IMR-90 (cell line): ENCODE measurements at regions not wholly inside any gene's neighbourhood (a gene's known extent, or its start where the extent isn't known, plus 50 kb on each side); places are given as distances from the start of the nearest gene placed in this dataset.

Experiments used
- ATAC-seq: fragments of 200-7000 bp; cut with Tn5 transposase; 2 replicates; pipeline ENCODE4 v1.9.1; 2020; ENCODE audit warnings: low read depth, mild to moderate bottlenecking, moderate library complexity
- BruUV-seq: library from RNA; stranded (reverse); fragments of 400-500 nt; replicated peaks from 2 replicates; lab custom pipeline; 2021; lab: Mats Ljungman, UMichigan
- CTCF ChIA-PET: fragments of 300-600 bp; formaldehyde crosslinking; extraction: SDS; loops from one replicate; lab custom pipeline; 2021; ENCODE audit warnings: antibody characterized with exemption; lab: Yijun Ruan, JAX
- POLR2A ChIA-PET: fragments of 300-600 bp; sonication (Branson Sonifier 250); formaldehyde crosslinking; loops from one replicate; lab custom pipeline; 2022; ENCODE audit warnings: antibody characterized with exemption; ENCODE audit not compliant: unreplicated experiment; lab: Charles Lee
- DNase-seq: peaks from one replicate; pipeline ENCODE4 v3.0.0; 2013
- H2AFZ ChIP-seq: replicated peaks from 2 replicates; pipeline ENCODE3; 2013; ENCODE audit warnings: low read length, mild to moderate bottlenecking; ENCODE audit not compliant: poor library complexity
- H2AK5ac ChIP-seq: 2 replicates; pipeline ENCODE4 v1.6.1; 2013; ENCODE audit warnings: low read depth, low read length, inconsistent platforms
- H2AK9ac ChIP-seq: replicated peaks from 2 replicates; pipeline ENCODE3; 2013; ENCODE audit warnings: mild to moderate bottlenecking, low read depth, low read length, moderate library complexity; ENCODE audit not compliant: poor library complexity
- H2BK120ac ChIP-seq: 2 replicates; pipeline ENCODE4 v1.6.1; 2013; ENCODE audit warnings: low read depth, low read length, inconsistent platforms
- H2BK15ac ChIP-seq: 3 replicates; pipeline ENCODE4 v1.6.1; 2013; ENCODE audit warnings: low read depth, low read length, inconsistent platforms
- H2BK20ac ChIP-seq: 2 replicates; pipeline ENCODE4 v1.6.1; 2013; ENCODE audit warnings: low read depth, mild to moderate bottlenecking, inconsistent platforms, low read length, moderate library complexity
- H2BK5ac ChIP-seq: 2 replicates; pipeline ENCODE4 v1.6.1; 2013; ENCODE audit warnings: mild to moderate bottlenecking, low read depth, low read length, inconsistent platforms; ENCODE audit not compliant: poor library complexity, severe bottlenecking
- H3K14ac ChIP-seq: replicated peaks from 2 replicates; pipeline ENCODE4 v1.6.1; 2013; ENCODE audit warnings: low read depth, low read length, inconsistent platforms
- H3K18ac ChIP-seq: 2 replicates; pipeline ENCODE4 v1.6.1; 2013; ENCODE audit warnings: low read depth, low read length, control low read depth
- H3K23ac ChIP-seq: 2 replicates; pipeline ENCODE4 v1.6.1; 2013; ENCODE audit warnings: low read depth, low read length, inconsistent platforms
- H3K27ac ChIP-seq: 2 replicates; pipeline ENCODE4 v1.5.1; 2013; ENCODE audit warnings: mild to moderate bottlenecking, control low read depth, low read length; ENCODE audit not compliant: insufficient read depth
- H3K27me3 ChIP-seq: 2 replicates; pipeline ENCODE4 v1.6.1; 2013; ENCODE audit warnings: low read length; ENCODE audit not compliant: control insufficient read depth, insufficient read depth
- H3K36me3 ChIP-seq: 2 replicates; pipeline ENCODE4 v1.6.1; 2013; ENCODE audit warnings: low read length, mixed read lengths; ENCODE audit not compliant: control insufficient read depth, insufficient read depth
- H3K4ac ChIP-seq: 2 replicates; pipeline ENCODE4 v1.6.1; 2013; ENCODE audit warnings: low read depth, low read length, inconsistent platforms
- H3K4me1 ChIP-seq: 2 replicates; pipeline ENCODE4 v1.6.1; 2013; ENCODE audit warnings: low read length, mixed read lengths; ENCODE audit not compliant: control insufficient read depth, insufficient read depth
- H3K4me2 ChIP-seq: 2 replicates; pipeline ENCODE4 v1.6.1; 2013; ENCODE audit warnings: low read depth, mild to moderate bottlenecking, control low read depth, low read length, moderate library complexity
- H3K4me3 ChIP-seq: 2 replicates; pipeline ENCODE4 v1.5.1; 2013; ENCODE audit warnings: low read depth, mild to moderate bottlenecking, control low read depth, low read length, moderate library complexity; ENCODE audit not compliant: insufficient read depth
- H3K56ac ChIP-seq: 2 replicates; pipeline ENCODE4 v1.6.1; 2013; ENCODE audit warnings: low read length, inconsistent platforms; ENCODE audit not compliant: insufficient read depth; ENCODE audit errors: extremely low read depth
- H3K79me1 ChIP-seq, 2 experiments: 2 replicates each; pipeline ENCODE4 v1.6.1; 2013; ENCODE audit warnings: low read length in 2 of 2, inconsistent platforms in 1 of 2, low read depth in 1 of 2
- H3K9ac ChIP-seq: 2 replicates; pipeline ENCODE4 v1.6.1; 2013; ENCODE audit warnings: low read depth, low read length, control low read depth
- H3K9me1 ChIP-seq: 2 replicates; pipeline ENCODE4 v1.6.1; 2013; ENCODE audit warnings: low read length, inconsistent platforms; ENCODE audit not compliant: insufficient read depth
- H3K9me3 ChIP-seq: 2 replicates; pipeline ENCODE4 v1.6.1; 2013; ENCODE audit warnings: low read length; ENCODE audit not compliant: control insufficient read depth, insufficient read depth
- H4K20me1 ChIP-seq: 2 replicates; pipeline ENCODE4 v1.6.1; 2013; ENCODE audit warnings: low read length, inconsistent platforms; ENCODE audit not compliant: insufficient read depth
- H4K5ac ChIP-seq: 2 replicates; pipeline ENCODE4 v1.6.1; 2013; ENCODE audit warnings: mild to moderate bottlenecking, low read depth, low read length, control low read depth
- H4K8ac ChIP-seq, 2 experiments: 2 replicates each; pipeline ENCODE4 v1.6.1; 2013; ENCODE audit warnings: low read depth in 2 of 2, low read length in 2 of 2, control low read depth in 1 of 2, inconsistent platforms in 1 of 2
- H4K91ac ChIP-seq: 2 replicates; pipeline ENCODE4 v1.6.1; 2013; ENCODE audit warnings: low read depth, low read length, inconsistent platforms; ENCODE audit not compliant: insufficient read depth
- CHD1 ChIP-seq: IDR thresholded peaks from 2 replicates; pipeline ENCODE4 v1.6.1; 2012; ENCODE audit warnings: low read depth, low read length, improper control_type of control experiment
- CTCF ChIP-seq: conservative IDR thresholded peaks from 2 replicates; pipeline ENCODE4 v1.5.1; 2012; ENCODE audit warnings: mild to moderate bottlenecking, low read depth, low read length, improper control_type of control experiment
- ELK1 ChIP-seq: fragments of 150-350 bp; IDR thresholded peaks from 2 replicates; pipeline ENCODE4 v1.6.1; 2016; ENCODE audit warnings: low read depth, mild to moderate bottlenecking, low read length, moderate library complexity, borderline replicate concordance
- MAZ ChIP-seq: IDR thresholded peaks from 2 replicates; pipeline ENCODE4 v1.6.1; 2012; ENCODE audit warnings: low read depth, mild to moderate bottlenecking, low read length, improper control_type of control experiment, moderate library complexity, borderline replicate concordance
- POLR2A ChIP-seq: IDR thresholded peaks from 2 replicates; pipeline ENCODE4 v1.6.1; 2012; ENCODE audit warnings: mild to moderate bottlenecking, low read depth, low read length
- RAD21 ChIP-seq: IDR thresholded peaks from 2 replicates; pipeline ENCODE4 v1.6.1; 2012; ENCODE audit warnings: low read length, improper control_type of control experiment
- RCOR1 ChIP-seq: IDR thresholded peaks from 2 replicates; pipeline ENCODE4 v1.6.1; 2012; ENCODE audit warnings: mild to moderate bottlenecking, low read length, improper control_type of control experiment; ENCODE audit not compliant: insufficient replicate concordance
- WGBS, 2 experiments: methylation state at CpG; one replicate each; pipeline versions ENCODE4 v1.1.5 to v1.1.7; 2013; ENCODE audit warnings: missing lambda C conversion rate in 2 of 2; ENCODE audit not compliant: insufficient read length in 1 of 2; ENCODE audit errors: extremely low coverage in 2 of 2; 5-methylcytosine and 5-hydroxymethylcytosine counted together
- dilution Hi-C: fragments of 300-500 bp; cut with HindIII; formaldehyde crosslinking; loops from one replicate; pipeline ENCODE4 v1.14.3; 2018; ENCODE audit warnings: low sequenced_read_pairs; ENCODE audit not compliant: unreplicated experiment
- in situ Hi-C: fragments of 300-500 bp; cut with MboI; formaldehyde crosslinking; loops from 3 replicates; pipeline ENCODE4 v1.14.3; 2019; ENCODE audit warnings: low sequenced_read_pairs, inconsistent platforms, mixed read lengths
- intact Hi-C: fragments of 100-400 bp; cut with micrococcal nuclease; formaldehyde crosslinking; loops from 2 replicates; pipeline ENCODE4 v1.10.0; 2022
- TF ChIP-seq, protein P1 (sequence below): fragments of 150-350 bp; IDR thresholded peaks from 2 replicates; pipeline ENCODE4 v1.6.1; 2017; ENCODE audit warnings: mild to moderate bottlenecking, antibody characterized with exemption, low read length, low read depth

GRCh38 chr10:30683496-30683895 is 53.9 kb upstream of the LYZL2 start:
- Histone ChIP-seq H2BK5ac (no peak overlapping the region), H3K23ac (no peak overlapping the region), H4K5ac (no peak overlapping the region), H3K4me3 (no peak overlapping the region), H2BK20ac (peak overlapping the region; percentile 33; the same call in 1 of the 2 replicates), H3K4me2 (no peak overlapping the region), H3K18ac (no peak overlapping the region), H2BK15ac (no peak overlapping the region; the same call in 2 of the 3 replicates), H4K91ac (no peak overlapping the region), H2BK120ac (no peak overlapping the region; the same call in 1 of the 2 replicates), H4K8ac (no peak overlapping the region), H2AFZ (no peak overlapping the region), H3K4ac (no peak overlapping the region; the same call in 1 of the 2 replicates), H4K20me1 (peaks cover 3% of the 10 kb centered on the region; the same call in 1 of the 2 replicates), H3K9me3 (no peaks in the 10 kb centered on the region), H2AK5ac (0 out of 2 replicates have a peak overlapping the region, but pooled peaks have one; percentile 19), H3K9ac (no peak overlapping the region), H3K4me1 (no peaks in the 10 kb centered on the region; the same call in 1 of the 2 replicates), H3K36me3 (no peaks in the 10 kb centered on the region), H3K14ac (no peak overlapping the region), H3K9me1 (no peaks in the 10 kb centered on the region), H3K79me1 (no peaks in the 10 kb centered on the region), H3K27ac (no peak overlapping the region), H2AK9ac (no peak overlapping the region), H3K27me3 (peaks cover 13% of the 10 kb centered on the region), H3K56ac (no peak overlapping the region)
- ChIA-PET CTCF (no interaction called here), POLR2A (no interaction called here)
- TF ChIP-seq ELK1 (no peak), RAD21 (no peak), RCOR1 (no peak), CTCF (no peak), CHD1 (no peak), POLR2A (no peak), MAZ (no peak)
- TF ChIP-seq, protein P1, sequence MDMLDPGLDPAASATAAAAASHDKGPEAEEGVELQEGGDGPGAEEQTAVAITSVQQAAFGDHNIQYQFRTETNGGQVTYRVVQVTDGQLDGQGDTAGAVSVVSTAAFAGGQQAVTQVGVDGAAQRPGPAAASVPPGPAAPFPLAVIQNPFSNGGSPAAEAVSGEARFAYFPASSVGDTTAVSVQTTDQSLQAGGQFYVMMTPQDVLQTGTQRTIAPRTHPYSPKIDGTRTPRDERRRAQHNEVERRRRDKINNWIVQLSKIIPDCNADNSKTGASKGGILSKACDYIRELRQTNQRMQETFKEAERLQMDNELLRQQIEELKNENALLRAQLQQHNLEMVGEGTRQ = no peak
- dilution Hi-C loops (no loop called here), in situ Hi-C loops (no loop called here), intact Hi-C loops (no loop called here)
- DNase-seq (no peak), ATAC-seq (no peak)
- WGBS, 2 experiments = 100% methylated on average over 1 of the region's 10 CpGs; no CpG with 5 or more reads in 1 of the 2 experiments
- BruUV-seq = no TSS peak
